Ovary (tissue), 7 donors: ENCODE measurements at regions not wholly inside any gene's neighbourhood (a gene's known extent, or its start where the extent isn't known, plus 50 kb on each side); places are given as distances from the start of the nearest gene placed in this dataset.

Source experiments
- DNase-seq, 5 donors: peaks; one replicate each; pipeline ENCODE4 v3.0.0-alpha.2; 2019 to 2020
- H3K27ac ChIP-seq, 2 donors: fragments of 200-600 bp; one replicate each; pipeline versions ENCODE4 v1.5.1 to v1.8.0; 2019 to 2022
- H3K27me3 ChIP-seq: fragments of 200-600 bp; one replicate; pipeline ENCODE4 v1.8.0; 2022
- H3K36me3 ChIP-seq: fragments of 200-600 bp; sonication (generic); one replicate; pipeline ENCODE4 v1.5.1; 2019
- H3K4me1 ChIP-seq: one replicate; pipeline ENCODE4 v1.8.1; 2013; ENCODE audit warnings: mild to moderate bottlenecking, moderate library complexity; ENCODE audit not compliant: insufficient read depth
- H3K4me3 ChIP-seq: fragments of 200-600 bp; sonication (generic); one replicate; pipeline ENCODE4 v1.5.1; 2017
- H3K9me3 ChIP-seq, 2 donors: fragments of 200-600 bp in 1 of 2; sonication (generic) in 1 of 2; one replicate each; pipeline versions ENCODE4 v1.5.1 to v1.8.1; 2013 to 2019; ENCODE audit warnings: mild to moderate bottlenecking in 1 of 2, moderate library complexity in 1 of 2
- EP300 ChIP-seq: sonication (generic); formaldehyde crosslinking; IDR thresholded peaks from one replicate; pipeline ENCODE4 v1.6.1; 2017; ENCODE audit warnings: antibody characterized with exemption
- POLR2A ChIP-seq: fragments of 450-650 bp; IDR thresholded peaks from one replicate; pipeline ENCODE4 v1.6.1; 2017; ENCODE audit warnings: antibody characterized with exemption, mild to moderate bottlenecking, moderate library complexity
- WGBS, 3 donors: extraction: QIAGEN DNeasy Blood & Tissue Kit in 1 of 3; methylation state at CpG; one replicate each; pipeline versions ENCODE4 v1.1.5 to v1.1.7; 2013 to 2017; 5-methylcytosine and 5-hydroxymethylcytosine counted together
- intact Hi-C, 4 donors: fragments of 100-400 bp; cut with DNase I; formaldehyde crosslinking; loops; one replicate each; pipeline versions ENCODE4 v1.11.0 to v1.15.1; 2022 to 2023
- TF ChIP-seq, protein P1 (sequence below), 3 donors: fragments of 450-650 bp in 2 of 3; fragments of 200-600 bp in 1 of 3; IDR thresholded peaks; one replicate each; pipeline versions ENCODE4 v1.5.1 to v1.8.0; 2016 to 2022; ENCODE audit warnings: antibody characterized with exemption in 3 of 3, mild to moderate bottlenecking in 1 of 3
- donor health status: DM: no; HTN: no; CAD: no; lungs with moderate emphysema.
- donor health status: DM: no; HTN: no; CAD: no.
- donor health status: Bipolar disorder and iron deficiency.
- donor health status: DM: no; HTN: no; CAD: no.
- donor health status: DM: yes; HTN: yes; CAD: no.

GRCh38 chr6:141216726-141217125 lies 916.0 kb upstream of the GJE1 start:
- Histone ChIP-seq H3K27me3 (no peaks in the 10 kb centered on the region), H3K4me3 (no peak overlapping the region), H3K36me3 (no peaks in the 10 kb centered on the region), H3K9me3 (no peaks in the 10 kb centered on the region), H3K27ac (no peak overlapping the region), H3K4me1 (no peaks in the 10 kb centered on the region)
- no peak for DNase-seq
- TF ChIP-seq, protein P1, sequence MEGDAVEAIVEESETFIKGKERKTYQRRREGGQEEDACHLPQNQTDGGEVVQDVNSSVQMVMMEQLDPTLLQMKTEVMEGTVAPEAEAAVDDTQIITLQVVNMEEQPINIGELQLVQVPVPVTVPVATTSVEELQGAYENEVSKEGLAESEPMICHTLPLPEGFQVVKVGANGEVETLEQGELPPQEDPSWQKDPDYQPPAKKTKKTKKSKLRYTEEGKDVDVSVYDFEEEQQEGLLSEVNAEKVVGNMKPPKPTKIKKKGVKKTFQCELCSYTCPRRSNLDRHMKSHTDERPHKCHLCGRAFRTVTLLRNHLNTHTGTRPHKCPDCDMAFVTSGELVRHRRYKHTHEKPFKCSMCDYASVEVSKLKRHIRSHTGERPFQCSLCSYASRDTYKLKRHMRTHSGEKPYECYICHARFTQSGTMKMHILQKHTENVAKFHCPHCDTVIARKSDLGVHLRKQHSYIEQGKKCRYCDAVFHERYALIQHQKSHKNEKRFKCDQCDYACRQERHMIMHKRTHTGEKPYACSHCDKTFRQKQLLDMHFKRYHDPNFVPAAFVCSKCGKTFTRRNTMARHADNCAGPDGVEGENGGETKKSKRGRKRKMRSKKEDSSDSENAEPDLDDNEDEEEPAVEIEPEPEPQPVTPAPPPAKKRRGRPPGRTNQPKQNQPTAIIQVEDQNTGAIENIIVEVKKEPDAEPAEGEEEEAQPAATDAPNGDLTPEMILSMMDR (IDR thresholded peaks at IDR 0.05) = no peak
- TF ChIP-seq POLR2A (no peak), EP300 (no peak)
- intact Hi-C loops = no loop called here

- intact Hi-C loops = no loop called here
- Histone ChIP-seq H3K4me1 (no peaks in the 10 kb centered on the region), H3K9me3 (no peaks in the 10 kb centered on the region), H3K36me3 (no peaks in the 10 kb centered on the region), H3K4me3 (no peak overlapping the region), H3K27me3 (no peaks in the 10 kb centered on the region), H3K27ac (no peak overlapping the region)
- no peak for DNase-seq
- TF ChIP-seq EP300 (no peak), POLR2A (no peak)
- TF ChIP-seq, protein P1 (IDR thresholded peaks at IDR 0.05) = no peak
- 47 to 98% (median 93%) methylated on average over 1 of the region's 1 CpG for WGBS, 3 donors
These were observed 920.4 kb upstream of the GJE1 start for GRCh38 chr6:141212296-141212695.

DNA sequence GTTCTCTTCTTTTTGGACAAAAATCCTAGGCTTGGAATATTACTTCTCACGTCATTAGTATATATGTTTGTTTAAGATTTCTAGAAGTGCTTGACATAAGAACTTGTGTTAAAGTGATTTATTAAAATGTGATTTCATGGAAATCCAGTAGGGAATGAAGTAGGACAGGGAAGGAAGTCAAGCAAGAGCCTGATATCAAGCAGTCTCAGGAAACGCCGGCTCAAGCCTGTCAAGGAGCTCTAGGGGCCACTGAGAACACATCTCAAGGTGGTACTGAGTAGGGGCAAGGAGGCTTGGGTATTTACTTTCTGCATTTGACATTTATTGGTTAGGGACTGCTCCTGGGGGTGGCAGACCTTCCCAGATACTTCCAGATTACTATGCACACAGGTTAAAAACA lies 920.9 kb upstream of the GJE1 start:
- 82 to 91% (median 90%) methylated on average over 3 of the region's 3 CpGs for WGBS, 3 donors
- H3K36me3 ChIP-seq = no peaks in the 10 kb centered on the region
- H3K4me3 ChIP-seq = no peak overlapping the region
- H3K27me3 ChIP-seq = no peaks in the 10 kb centered on the region
- no peak for TF ChIP-seq EP300
- no peak for TF ChIP-seq POLR2A
- TF ChIP-seq, protein P1 (IDR thresholded peaks at IDR 0.05) = no peak
- H3K9me3 ChIP-seq = no peaks in the 10 kb centered on the region
- intact Hi-C loops = no loop called here
- DNase-seq = no peak
- no peak overlapping the region for H3K27ac ChIP-seq
- H3K4me1 ChIP-seq = no peaks in the 10 kb centered on the region

- Histone ChIP-seq H3K27me3 (no peaks in the 10 kb centered on the region), H3K4me3 (no peak overlapping the region), H3K27ac (no peak overlapping the region), H3K4me1 (no peaks in the 10 kb centered on the region), H3K9me3 (no peaks in the 10 kb centered on the region), H3K36me3 (no peaks in the 10 kb centered on the region)
- TF ChIP-seq POLR2A (no peak), EP300 (no peak)
- TF ChIP-seq, protein P1 (IDR thresholded peaks at IDR 0.05) = no peak
- 2 to 55% (median 42%) methylated on average over 1 of the region's 1 CpG for WGBS, 3 donors
- DNase-seq = no peak
- intact Hi-C loops = no loop called here
These were observed 921.8 kb upstream of the GJE1 start for GRCh38 chr6:141210901-141211300.

GRCh38 chr6:141209890-141210289 lies 922.8 kb upstream of the GJE1 start:
- WGBS, 3 donors = 78 to 97% (median 97%) methylated on average over 4 of the region's 4 CpGs
- H3K36me3 ChIP-seq = no peaks in the 10 kb centered on the region
- H3K4me1 ChIP-seq = no peaks in the 10 kb centered on the region
- H3K27me3 ChIP-seq = no peaks in the 10 kb centered on the region
- H3K4me3 ChIP-seq = no peak overlapping the region
- H3K9me3 ChIP-seq = no peaks in the 10 kb centered on the region
- no peak for DNase-seq
- intact Hi-C loops = no loop called here
- TF ChIP-seq EP300 = no peak
- TF ChIP-seq, protein P1 (IDR thresholded peaks at IDR 0.05) = no peak
- no peak overlapping the region for H3K27ac ChIP-seq
